GM19240 (cell line): ENCODE measurements at regions not wholly inside any gene's neighbourhood (a gene's known extent, or its start where the extent isn't known, plus 50 kb on each side); places are given as distances from the start of the nearest gene placed in this dataset.

Experiments
- DNase-seq: peaks from one replicate; pipeline ENCODE4 v3.0.0; 2011; ENCODE audit warnings: low spot score; ENCODE audit not compliant: insufficient read length

GRCh38 chr7:41108821-41109220, 594.1 kb downstream of the INHBA start:
- DNase-seq = no peak

- no peak for DNase-seq
Observed at GRCh38 chr7:41107938-41108448, 594.9 kb downstream of the INHBA start.

- DNase-seq = no peak
Observed at GRCh38 chr7:41107330-41107937, 595.5 kb downstream of the INHBA start.

GRCh38 chr7:41104631-41105030, 598.3 kb downstream of the INHBA start:
- no peak for DNase-seq

GRCh38 chr7:41103331-41103730, 599.6 kb downstream of the INHBA start:
- DNase-seq = peak; percentile 2

GRCh38 chr7:41098846-41099245, 604.0 kb downstream of the INHBA start:
- DNase-seq = no peak

GRCh38 chr7:41098402-41098801, 604.5 kb downstream of the INHBA start:
- DNase-seq = no peak

GRCh38 chr7:41097501-41097900, 605.4 kb downstream of the INHBA start:
- no peak for DNase-seq

- no peak for DNase-seq
Observed at GRCh38 chr7:41096917-41097316, 606.0 kb downstream of the INHBA start.

GRCh38 chr7:41093141-41093540, 609.7 kb downstream of the INHBA start:
- no peak for DNase-seq

- DNase-seq = no peak
Observed at GRCh38 chr7:41085244-41085643, 617.6 kb downstream of the INHBA start.

- no peak for DNase-seq
Observed at GRCh38 chr7:41084381-41084780, 618.5 kb downstream of the INHBA start.

- no peak for DNase-seq
Observed at GRCh38 chr7:41069635-41070034, 633.3 kb downstream of the INHBA start.

- no peak for DNase-seq
Observed at GRCh38 chr7:41067576-41067975, 635.3 kb downstream of the INHBA start.

GRCh38 chr7:41065663-41066062, 637.2 kb downstream of the INHBA start:
- DNase-seq = no peak

GRCh38 chr7:41063116-41063515, 639.8 kb downstream of the INHBA start:
- DNase-seq = no peak

GRCh38 chr7:41060796-41061195, 642.1 kb downstream of the INHBA start:
- no peak for DNase-seq

- no peak for DNase-seq
Observed at GRCh38 chr7:41059796-41060195, 643.1 kb downstream of the INHBA start.

GRCh38 chr7:41058986-41059741, 643.7 kb downstream of the INHBA start:
- no peak for DNase-seq

GRCh38 chr7:41054960-41055661, 647.8 kb downstream of the INHBA start:
- DNase-seq = no peak

GRCh38 chr7:41053820-41054219, 649.1 kb downstream of the INHBA start:
- no peak for DNase-seq

GRCh38 chr7:41052736-41053135, 650.2 kb downstream of the INHBA start:
- no peak for DNase-seq
